GM23338 (cell line): ENCODE measurements at regions not wholly inside any gene's neighbourhood (a gene's known extent, or its start where the extent isn't known, plus 50 kb on each side); places are given as distances from the start of the nearest gene placed in this dataset.

Experiments used
- ATAC-seq: fragments of 200-7000 bp; cut with Tn5 transposase; 3 replicates; pipeline ENCODE4 v1.9.1; 2020
- DNase-seq: peaks from one replicate; pipeline ENCODE4 v3.0.0-alpha.2; 2015; ENCODE audit warnings: low spot score
- H2AFZ ChIP-seq: fragments of 200-600 bp; sonication (generic); 2 replicates; pipeline ENCODE4 v1.8.0; 2016; ENCODE audit warnings: antibody characterized with exemption, mild to moderate bottlenecking, moderate library complexity
- H3F3A ChIP-seq: fragments of 200-600 bp; sonication (generic); replicated peaks from 2 replicates; pipeline ENCODE4 v1.8.0; 2017; ENCODE audit warnings: antibody characterized with exemption, mixed run types, low read depth
- H3K27ac ChIP-seq: fragments of 200-600 bp; sonication (generic); 2 replicates; pipeline ENCODE4 v1.6.1; 2016; ENCODE audit warnings: low read depth
- H3K27me3 ChIP-seq: fragments of 200-600 bp; sonication (generic); 2 replicates; pipeline ENCODE4 v1.8.0; 2016; ENCODE audit warnings: mild to moderate bottlenecking, mixed run types, moderate library complexity; ENCODE audit not compliant: insufficient read depth
- H3K36me3 ChIP-seq: fragments of 200-600 bp; sonication (generic); 2 replicates; pipeline ENCODE4 v1.8.0; 2016; ENCODE audit warnings: mild to moderate bottlenecking; ENCODE audit not compliant: insufficient read depth
- H3K4me1 ChIP-seq: fragments of 200-600 bp; sonication (generic); 2 replicates; pipeline ENCODE4 v1.8.0; 2016; ENCODE audit warnings: mild to moderate bottlenecking, moderate library complexity; ENCODE audit not compliant: insufficient read depth
- H3K4me2 ChIP-seq: fragments of 200-600 bp; sonication (generic); 2 replicates; pipeline ENCODE4 v1.7.1; 2017; ENCODE audit warnings: mixed run types
- H3K4me3 ChIP-seq: fragments of 200-600 bp; sonication (generic); 2 replicates; pipeline ENCODE4 v1.6.1; 2016; ENCODE audit warnings: mixed run types
- H3K79me2 ChIP-seq: fragments of 200-600 bp; sonication (generic); replicated peaks from 2 replicates; pipeline ENCODE4 v1.8.0; 2017; ENCODE audit warnings: mild to moderate bottlenecking; ENCODE audit not compliant: insufficient read depth
- H3K9me2 ChIP-seq: fragments of 200-600 bp; sonication (generic); 2 replicates; pipeline ENCODE4 v1.8.0; 2017; ENCODE audit not compliant: insufficient read depth
- H4K20me1 ChIP-seq: fragments of 200-600 bp; sonication (generic); replicated peaks from 2 replicates; pipeline ENCODE4 v1.8.0; 2017; ENCODE audit warnings: mild to moderate bottlenecking; ENCODE audit not compliant: insufficient read depth
- H3K27ac Mint-ChIP-seq: 2 replicates; pipeline ENCODE4 v1.8.0; 2020; ENCODE audit warnings: inconsistent platforms, mild to moderate bottlenecking, moderate library complexity, mixed read lengths
- H3K27me3 Mint-ChIP-seq: 3 replicates; pipeline ENCODE4 v1.8.0; 2022; ENCODE audit warnings: low read depth, mild to moderate bottlenecking, moderate library complexity, mixed read lengths, inconsistent platforms; ENCODE audit not compliant: insufficient read depth, poor library complexity
- H3K36me3 Mint-ChIP-seq: 3 replicates; pipeline ENCODE4 v1.8.0; 2021; ENCODE audit warnings: low read depth, mild to moderate bottlenecking, inconsistent platforms, moderate library complexity, mixed read lengths
- H3K4me1 Mint-ChIP-seq: 3 replicates; pipeline ENCODE4 v1.8.0; 2020; ENCODE audit warnings: mild to moderate bottlenecking, inconsistent platforms, mixed read lengths
- H3K4me3 Mint-ChIP-seq: 3 replicates; pipeline ENCODE4 v1.8.0; 2021; ENCODE audit warnings: moderate library complexity, mild to moderate bottlenecking, inconsistent platforms, mixed read lengths
- H3K9me3 Mint-ChIP-seq: 3 replicates; pipeline ENCODE4 v1.8.0; 2020; ENCODE audit warnings: moderate library complexity, mild to moderate bottlenecking, inconsistent platforms, mixed read lengths
- CTCF ChIP-seq, 2 experiments: fragments of 200-600 bp in 1 of 2; sonication (generic) in 1 of 2; conservative IDR thresholded peaks; 2 replicates each; pipeline versions ENCODE4 v1.5.1 to v1.6.1; 2016 to 2017; ENCODE audit warnings: antibody characterized with exemption in 2 of 2, low read depth in 2 of 2, mild to moderate bottlenecking in 2 of 2, moderate library complexity in 1 of 2
- EZH2phosphoT487 ChIP-seq: fragments of 200-600 bp; sonication (generic); IDR thresholded peaks from one replicate; pipeline ENCODE4 v1.8.1; 2018; ENCODE audit warnings: antibody characterized with exemption; ENCODE audit not compliant: unreplicated experiment
- NANOG ChIP-seq: IDR thresholded peaks from 2 replicates; pipeline ENCODE4 v1.6.1; 2016; ENCODE audit warnings: antibody characterized with exemption, borderline replicate concordance
- REST ChIP-seq: IDR thresholded peaks from one replicate; pipeline ENCODE4 v1.6.1; 2018; ENCODE audit warnings: antibody characterized with exemption; ENCODE audit not compliant: unreplicated experiment
- STAT1 ChIP-seq: IDR thresholded peaks from one replicate; pipeline ENCODE4 v1.6.1; 2016; ENCODE audit warnings: antibody characterized with exemption; ENCODE audit not compliant: unreplicated experiment
- ZNF114 ChIP-seq: fragments of 250-450 bp; sonication (Bioruptor Pico); IDR thresholded peaks from 2 replicates; pipeline ENCODE4 v1.5.0; 2020; ENCODE audit warnings: mild to moderate bottlenecking, moderate library complexity
- ZNF331 ChIP-seq: fragments of 250-450 bp; sonication (Bioruptor Pico); IDR thresholded peaks from 2 replicates; pipeline ENCODE4 v1.5.0; 2020; ENCODE audit warnings: low read depth, mild to moderate bottlenecking, moderate library complexity
- ZNF462 ChIP-seq: fragments of 250-450 bp; sonication (Bioruptor Pico); IDR thresholded peaks from 2 replicates; pipeline ENCODE4 v1.5.0; 2020; ENCODE audit warnings: mild to moderate bottlenecking, moderate library complexity
- TF ChIP-seq, protein P1 (sequence below): IDR thresholded peaks from 2 replicates; pipeline ENCODE4 v1.6.1; 2016; ENCODE audit warnings: antibody characterized with exemption

DNA sequence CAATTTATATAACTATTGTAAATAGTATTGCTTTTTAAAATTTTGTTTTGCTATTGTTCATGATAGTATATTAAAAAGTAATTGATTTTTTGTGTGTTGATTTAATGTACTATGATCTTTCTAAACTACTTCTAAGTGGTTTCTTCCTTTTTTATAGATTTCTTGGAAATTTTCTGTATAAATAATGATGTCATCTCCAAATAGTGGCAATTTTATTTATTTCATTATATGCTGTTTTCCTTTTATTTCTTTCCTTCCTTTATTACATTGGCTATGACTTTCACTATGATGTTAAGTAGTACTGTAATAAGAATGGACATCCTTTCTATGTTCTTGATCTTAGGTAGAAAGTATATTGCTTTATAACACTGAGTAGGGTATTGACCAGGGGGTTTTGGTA, 451.5 kb upstream of the SPTLC3 start (continued):
- TF ChIP-seq ZNF462 = no peak
- TF ChIP-seq, protein P1, sequence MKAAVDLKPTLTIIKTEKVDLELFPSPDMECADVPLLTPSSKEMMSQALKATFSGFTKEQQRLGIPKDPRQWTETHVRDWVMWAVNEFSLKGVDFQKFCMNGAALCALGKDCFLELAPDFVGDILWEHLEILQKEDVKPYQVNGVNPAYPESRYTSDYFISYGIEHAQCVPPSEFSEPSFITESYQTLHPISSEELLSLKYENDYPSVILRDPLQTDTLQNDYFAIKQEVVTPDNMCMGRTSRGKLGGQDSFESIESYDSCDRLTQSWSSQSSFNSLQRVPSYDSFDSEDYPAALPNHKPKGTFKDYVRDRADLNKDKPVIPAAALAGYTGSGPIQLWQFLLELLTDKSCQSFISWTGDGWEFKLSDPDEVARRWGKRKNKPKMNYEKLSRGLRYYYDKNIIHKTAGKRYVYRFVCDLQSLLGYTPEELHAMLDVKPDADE = no peak
- no peak for TF ChIP-seq STAT1
- TF ChIP-seq ZNF331 = no peak

- Mint-ChIP-seq H3K4me1 (no peaks in the 10 kb centered on the region), H3K36me3 (peaks cover 6% of the 10 kb centered on the region; the same call in 2 of the 3 replicates), H3K27me3 (peaks cover 3% of the 10 kb centered on the region), H3K27ac (no peak overlapping the region; the same call in 1 of the 2 replicates), H3K9me3 (peaks cover 15% of the 10 kb centered on the region), H3K4me3 (no peak overlapping the region)
- H2AFZ ChIP-seq = no peak overlapping the region; the same call in 1 of the 2 replicates
- no peaks in the 10 kb centered on the region for H3K27me3 ChIP-seq
- no peak overlapping the region for H3K4me2 ChIP-seq
- H4K20me1 ChIP-seq = no peaks in the 10 kb centered on the region
- H3K9me2 ChIP-seq = 0 out of 2 replicates have a peak, but pooled peaks cover 2% of the 10 kb centered on the region
- no peaks in the 10 kb centered on the region for H3K79me2 ChIP-seq
- no peaks in the 10 kb centered on the region for H3K4me1 ChIP-seq
- ATAC-seq (no peak), DNase-seq (no peak)
- no peaks in the 10 kb centered on the region for H3F3A ChIP-seq
- TF ChIP-seq, protein P1 = no peak
- no peak for TF ChIP-seq NANOG
- TF ChIP-seq EZH2phosphoT487 = no peak
- TF ChIP-seq ZNF114 = no peak
- TF ChIP-seq STAT1 = no peak
- TF ChIP-seq CTCF (conservative IDR thresholded peaks at IDR 0.05; ENCODE audit: low read depth in 2 of 2) = no peak
- TF ChIP-seq REST = no peak
- H3K4me3 ChIP-seq = no peak overlapping the region
- H3K27ac ChIP-seq = no peak overlapping the region
- H3K36me3 ChIP-seq = no peaks in the 10 kb centered on the region
These were observed 443.8 kb upstream of the SPTLC3 start for GRCh38 chr20:12564979-12565378.
